ENCODE measurements at regions not wholly inside any gene's neighbourhood (a gene's known extent, or its start where the extent isn't known, plus 50 kb on each side); places are given as distances from the start of the nearest gene placed in this dataset.

DNA sequence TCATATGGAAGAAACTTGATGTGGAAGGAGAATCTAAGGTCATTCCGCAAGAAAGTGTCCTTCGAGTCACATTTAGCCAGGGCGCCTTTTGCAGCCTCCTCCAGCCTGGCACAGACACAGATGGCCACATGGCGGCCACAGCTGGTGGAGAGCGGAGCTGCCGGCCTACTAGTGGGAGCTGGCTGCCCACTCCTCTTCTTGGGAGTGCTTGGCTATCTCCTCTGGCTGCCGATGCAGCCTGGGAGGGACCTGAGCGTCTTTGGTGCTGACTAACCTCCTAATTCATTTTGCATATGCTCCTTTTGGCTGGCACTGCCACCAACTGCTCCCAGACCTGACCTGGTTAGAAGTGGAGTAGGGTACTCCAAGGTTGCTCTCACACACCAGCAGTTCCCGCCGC is 199.3 kb upstream of the MYT1L start:
- TF ChIP-seq, protein P1, sequence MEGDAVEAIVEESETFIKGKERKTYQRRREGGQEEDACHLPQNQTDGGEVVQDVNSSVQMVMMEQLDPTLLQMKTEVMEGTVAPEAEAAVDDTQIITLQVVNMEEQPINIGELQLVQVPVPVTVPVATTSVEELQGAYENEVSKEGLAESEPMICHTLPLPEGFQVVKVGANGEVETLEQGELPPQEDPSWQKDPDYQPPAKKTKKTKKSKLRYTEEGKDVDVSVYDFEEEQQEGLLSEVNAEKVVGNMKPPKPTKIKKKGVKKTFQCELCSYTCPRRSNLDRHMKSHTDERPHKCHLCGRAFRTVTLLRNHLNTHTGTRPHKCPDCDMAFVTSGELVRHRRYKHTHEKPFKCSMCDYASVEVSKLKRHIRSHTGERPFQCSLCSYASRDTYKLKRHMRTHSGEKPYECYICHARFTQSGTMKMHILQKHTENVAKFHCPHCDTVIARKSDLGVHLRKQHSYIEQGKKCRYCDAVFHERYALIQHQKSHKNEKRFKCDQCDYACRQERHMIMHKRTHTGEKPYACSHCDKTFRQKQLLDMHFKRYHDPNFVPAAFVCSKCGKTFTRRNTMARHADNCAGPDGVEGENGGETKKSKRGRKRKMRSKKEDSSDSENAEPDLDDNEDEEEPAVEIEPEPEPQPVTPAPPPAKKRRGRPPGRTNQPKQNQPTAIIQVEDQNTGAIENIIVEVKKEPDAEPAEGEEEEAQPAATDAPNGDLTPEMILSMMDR (IDR thresholded peaks at IDR 0.05): no peak
- TF ChIP-seq POLR2A (IDR thresholded peaks at IDR 0.05): no peak

All from lower leg skin (tissue), 3 donors.